ENCODE measurements at regions not wholly inside any gene's neighbourhood (a gene's known extent, or its start where the extent isn't known, plus 50 kb on each side); places are given as distances from the start of the nearest gene placed in this dataset.

- Histone ChIP-seq H3K9me3 (ENCODE audit: low read length) (no peaks in the 10 kb centered on the region), H3K4me1 (ENCODE audit: insufficient read depth, low read length, poor library complexity, severe bottlenecking) (peaks cover 29% of the 10 kb centered on the region), H2AFZ (ENCODE audit: low read length) (peak overlapping the region; percentile 56), H3K27ac (ENCODE audit: low read depth, low read length, poor library complexity, severe bottlenecking) (no peak overlapping the region), H3K79me2 (ENCODE audit: insufficient read depth, low read depth, low read length) (no peaks in the 10 kb centered on the region), H3K36me3 (ENCODE audit: insufficient read depth, low read length) (no peaks in the 10 kb centered on the region), H3K9me2 (ENCODE audit: insufficient read depth, low read length) (no peaks in the 10 kb centered on the region), H3K4me2 (ENCODE audit: low read length) (no peak overlapping the region), H3K4me3 (ENCODE audit: low read depth, low read length, poor library complexity, severe bottlenecking) (no peak overlapping the region), H4K20me1 (ENCODE audit: insufficient read depth, low read length) (no peaks in the 10 kb centered on the region)
- BruUV-seq (replicated peaks) = no TSS peak
- TF ChIP-seq CTCF (conservative IDR thresholded peaks at IDR 0.05; ENCODE audit: low read length) = no peak
- TF ChIP-seq EZH2phosphoT487 (IDR thresholded peaks at IDR 0.05; ENCODE audit: borderline replicate concordance, low read depth, low read length) = no peak
- CTCF ChIA-PET (ENCODE audit: unreplicated experiment) = interaction anchor here (0.5 kb wide), 1 partner anchor 12 kb away, joined by 3 read pairs; no protein-coding TSS in a partner anchor
- POLR2A ChIA-PET = interaction anchor here (0.6 to 1.4 kb wide), 9 partner anchors 8 to 1812 kb away, joined by 3 to 8 read pairs (median 3); no protein-coding TSS in a partner anchor
- intact Hi-C loops (cut with micrococcal nuclease; ENCODE audit: unreplicated experiment) = no loop called here
- peak; percentile 47 for DNase-seq (ENCODE audit: low spot score)
Measured at GRCh38 chr11:128302425-128303186, 284.8 kb downstream of the ETS1 start.

- Histone ChIP-seq H4K20me1 (ENCODE audit: insufficient read depth, low read length) (no peaks in the 10 kb centered on the region), H3K4me1 (ENCODE audit: insufficient read depth, low read length, poor library complexity, severe bottlenecking) (peaks cover 29% of the 10 kb centered on the region), H3K27ac (ENCODE audit: low read depth, low read length, poor library complexity, severe bottlenecking) (no peak overlapping the region), H2AFZ (ENCODE audit: low read length) (no peak overlapping the region), H3K9me3 (ENCODE audit: low read length) (no peaks in the 10 kb centered on the region), H3K36me3 (ENCODE audit: insufficient read depth, low read length) (no peaks in the 10 kb centered on the region), H3K9me2 (ENCODE audit: insufficient read depth, low read length) (no peaks in the 10 kb centered on the region), H3K4me2 (ENCODE audit: low read length) (no peak overlapping the region), H3K79me2 (ENCODE audit: insufficient read depth, low read depth, low read length) (no peaks in the 10 kb centered on the region), H3K4me3 (ENCODE audit: low read depth, low read length, poor library complexity, severe bottlenecking) (no peak overlapping the region)
- intact Hi-C loops (cut with micrococcal nuclease; ENCODE audit: unreplicated experiment) = no loop called here
- TF ChIP-seq EZH2phosphoT487 (IDR thresholded peaks at IDR 0.05; ENCODE audit: borderline replicate concordance, low read depth, low read length) (no peak), CTCF (conservative IDR thresholded peaks at IDR 0.05; ENCODE audit: low read length) (no peak)
- no TSS peak for BruUV-seq (replicated peaks)
- DNase-seq (ENCODE audit: low spot score) = no peak
- CTCF ChIA-PET (ENCODE audit: unreplicated experiment) = interaction anchor here (0.5 kb wide), 1 partner anchor 11 kb away, joined by 3 read pairs; no protein-coding TSS in a partner anchor
- POLR2A ChIA-PET = interaction anchor here (0.6 to 1.0 kb wide), 3 partner anchors 119 to 544 kb away, joined by 3 to 4 read pairs (median 3); no protein-coding TSS in a partner anchor
Measured at GRCh38 chr11:128301756-128302155, 285.6 kb downstream of the ETS1 start.

DNA sequence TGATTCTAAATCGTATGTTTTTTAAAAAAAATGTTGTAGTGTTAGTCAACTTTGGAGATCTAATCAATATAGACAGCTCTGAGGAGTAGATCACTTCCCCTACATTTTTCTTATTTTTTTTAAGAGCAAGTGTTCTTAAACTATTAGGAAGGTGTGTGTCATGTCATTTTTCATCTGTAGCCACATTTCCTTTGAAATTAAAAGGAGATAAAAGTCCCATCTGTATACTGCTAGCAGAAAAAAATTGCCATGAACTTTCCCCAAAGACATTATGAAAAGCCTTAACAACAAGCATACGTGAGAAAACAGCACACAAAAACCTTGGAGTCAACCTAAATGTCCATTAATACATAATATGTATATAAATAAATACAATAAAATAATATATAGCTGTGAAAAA, 286.6 kb downstream of the ETS1 start:
- Histone ChIP-seq H3K9me3 (ENCODE audit: low read length) (no peaks in the 10 kb centered on the region), H3K4me3 (ENCODE audit: low read depth, low read length, poor library complexity, severe bottlenecking) (no peak overlapping the region), H3K79me2 (ENCODE audit: insufficient read depth, low read depth, low read length) (no peaks in the 10 kb centered on the region), H2AFZ (ENCODE audit: low read length) (no peak overlapping the region), H3K4me1 (ENCODE audit: insufficient read depth, low read length, poor library complexity, severe bottlenecking) (peaks cover 25% of the 10 kb centered on the region), H3K36me3 (ENCODE audit: insufficient read depth, low read length) (no peaks in the 10 kb centered on the region), H3K9me2 (ENCODE audit: insufficient read depth, low read length) (no peaks in the 10 kb centered on the region), H4K20me1 (ENCODE audit: insufficient read depth, low read length) (no peaks in the 10 kb centered on the region), H3K27ac (ENCODE audit: low read depth, low read length, poor library complexity, severe bottlenecking) (no peak overlapping the region), H3K4me2 (ENCODE audit: low read length) (no peak overlapping the region)
- ChIA-PET POLR2A (interaction anchor here (1.0 to 1.1 kb wide), 2 partner anchors 9 to 120 kb away, joined by 3 read pairs; no protein-coding TSS in a partner anchor), CTCF (ENCODE audit: unreplicated experiment) (no interaction called here)
- TF ChIP-seq CTCF (conservative IDR thresholded peaks at IDR 0.05; ENCODE audit: low read length) (no peak), EZH2phosphoT487 (IDR thresholded peaks at IDR 0.05; ENCODE audit: borderline replicate concordance, low read depth, low read length) (no peak)
- BruUV-seq (replicated peaks) = no TSS peak
- intact Hi-C loops (cut with micrococcal nuclease; ENCODE audit: unreplicated experiment) = no loop called here
- DNase-seq (ENCODE audit: low spot score) = no peak
